GM19397 (cell line): ENCODE measurements at regions not wholly inside any gene's neighbourhood (a gene's known extent, or its start where the extent isn't known, plus 50 kb on each side); places are given as distances from the start of the nearest gene placed in this dataset.

Experiments
- ATAC-seq: cut with Tn5 transposase; IDR thresholded peaks from one replicate; pipeline ENCODE4 v1.9.1; 2021; ENCODE audit warnings: mild to moderate bottlenecking, moderate library complexity; ENCODE audit not compliant: unreplicated experiment

- no peak for ATAC-seq
These were observed 52.5 kb upstream of the PDE8B start for GRCh38 chr5:77157732-77158532.

GRCh38 chr5:77156379-77156778 lies 54.1 kb upstream of the PDE8B start:
- no peak for ATAC-seq

GRCh38 chr5:77155179-77155785 lies 55.2 kb upstream of the PDE8B start:
- ATAC-seq: no peak

GRCh38 chr5:77152441-77152840 lies 58.0 kb upstream of the PDE8B start:
- no peak for ATAC-seq

GRCh38 chr5:77151501-77151900 lies 59.0 kb upstream of the PDE8B start:
- ATAC-seq: no peak

GRCh38 chr5:77146896-77147295 lies 59.8 kb upstream of the ZBED3 start:
- ATAC-seq: no peak

GRCh38 chr5:77145666-77146065 lies 58.6 kb upstream of the ZBED3 start:
- no peak for ATAC-seq

GRCh38 chr5:77144837-77145139 lies 57.7 kb upstream of the ZBED3 start:
- ATAC-seq: no peak

- peak; percentile 58 for ATAC-seq
These were observed 57.1 kb upstream of the ZBED3 start for GRCh38 chr5:77143998-77144836.

GRCh38 chr5:77140350-77140749 lies 53.3 kb upstream of the ZBED3 start:
- no peak for ATAC-seq

GRCh38 chr5:77139001-77139400 lies 51.9 kb upstream of the ZBED3 start:
- no peak for ATAC-seq
